H1 (cell line): ENCODE measurements at regions not wholly inside any gene's neighbourhood (a gene's known extent, or its start where the extent isn't known, plus 50 kb on each side); places are given as distances from the start of the nearest gene placed in this dataset.

Experiments used
- BRCA1 ChIP-seq: IDR thresholded peaks from 2 replicates; pipeline ENCODE4 v1.6.1; 2012; ENCODE audit warnings: low read depth, low read length, improper control_type of control experiment
- CHD2 ChIP-seq: IDR thresholded peaks from 2 replicates; pipeline ENCODE4 v1.6.1; 2012; ENCODE audit warnings: low read length, improper control_type of control experiment
- EGR1 ChIP-seq: IDR thresholded peaks from 2 replicates; pipeline ENCODE4 v1.6.1; 2011; ENCODE audit warnings: low read depth, low read length, borderline replicate concordance
- EP300 ChIP-seq, 2 experiments: IDR thresholded peaks; 1 replicate in 1 of 2; 2 replicates in 1 of 2; pipeline ENCODE4 v1.6.1; 2011 to 2012; ENCODE audit warnings: low read depth in 2 of 2, low read length in 2 of 2, mild to moderate bottlenecking in 2 of 2, borderline replicate concordance in 1 of 2, inconsistent platforms in 1 of 2, moderate library complexity in 1 of 2
- HDAC6 ChIP-seq: IDR thresholded peaks from one replicate; pipeline ENCODE4 v1.7.1; 2012; ENCODE audit warnings: low read depth, mild to moderate bottlenecking, inconsistent platforms, low read length, moderate library complexity
- RFX5 ChIP-seq: IDR thresholded peaks from 2 replicates; pipeline ENCODE4 v1.6.1; 2011; ENCODE audit warnings: low read depth, low read length, improper control_type of control experiment, borderline replicate concordance
- SIX5 ChIP-seq: IDR thresholded peaks from 2 replicates; pipeline ENCODE4 v1.6.1; 2011; ENCODE audit warnings: mild to moderate bottlenecking, low read depth, low read length
- SP1 ChIP-seq: IDR thresholded peaks from 2 replicates; pipeline ENCODE4 v1.6.1; 2011; ENCODE audit warnings: low read depth, low read length
- SUZ12 ChIP-seq: fragments of 200-600 bp; sonication (generic); IDR thresholded peaks from 2 replicates; pipeline ENCODE4 v1.6.1; 2012; ENCODE audit warnings: mild to moderate bottlenecking, inconsistent platforms, low read length, moderate library complexity, mixed read lengths
- TF ChIP-seq, protein P1 (sequence below): fragments of 300-600 bp; sonication (generic); IDR thresholded peaks from 2 replicates; pipeline ENCODE4 v1.7.1; 2012; ENCODE audit warnings: low read length, moderate library complexity, mild to moderate bottlenecking, inconsistent platforms; ENCODE audit not compliant: insufficient replicate concordance

DNA sequence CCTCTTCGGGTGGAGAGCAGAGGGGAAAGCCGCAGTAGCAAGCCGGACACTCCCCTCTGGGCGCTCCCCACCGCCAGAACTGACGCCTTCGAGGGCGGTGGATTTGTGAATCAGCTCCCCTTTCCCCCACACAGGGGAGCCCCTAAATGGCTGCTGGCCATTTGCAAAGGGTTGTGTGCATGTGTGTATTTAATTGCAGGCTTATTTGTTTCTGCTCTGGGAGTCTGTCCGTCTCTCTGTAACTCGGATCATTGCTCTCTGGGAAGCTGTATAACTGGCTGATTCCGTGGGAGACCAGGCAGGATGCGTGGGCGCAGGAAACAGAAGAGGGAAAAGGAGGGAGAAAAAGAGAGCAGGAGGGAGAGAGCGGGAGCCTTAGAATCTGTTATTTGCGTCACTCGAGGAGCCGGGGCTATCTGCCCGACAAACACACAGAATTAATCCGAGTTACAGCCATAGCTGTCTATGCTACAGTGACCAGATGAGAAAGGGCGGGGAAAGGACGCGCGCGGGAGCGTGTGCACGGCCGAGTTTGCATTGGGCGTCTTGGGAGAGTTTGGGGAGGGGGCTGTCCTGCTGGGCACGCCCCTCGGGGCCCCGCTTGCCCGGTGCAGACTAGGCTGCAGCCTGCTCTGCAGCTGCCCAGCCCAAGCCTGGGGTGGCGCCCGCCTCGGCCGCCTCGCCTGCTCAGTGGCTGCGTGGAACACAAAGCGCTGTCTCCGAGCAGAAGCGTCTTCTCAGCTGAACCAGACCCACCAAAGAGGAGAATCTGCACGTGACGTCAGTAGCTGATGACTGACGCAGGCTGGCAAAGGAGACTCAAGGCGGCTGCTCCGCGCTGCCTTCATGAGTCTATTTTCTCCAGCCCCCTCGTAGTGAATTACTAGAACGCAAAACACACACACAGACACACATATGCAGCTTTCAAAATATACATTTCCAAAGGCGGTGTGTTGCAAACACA is 105.3 kb upstream of the HSD17B12 start (continued):
- TF ChIP-seq, protein P1, sequence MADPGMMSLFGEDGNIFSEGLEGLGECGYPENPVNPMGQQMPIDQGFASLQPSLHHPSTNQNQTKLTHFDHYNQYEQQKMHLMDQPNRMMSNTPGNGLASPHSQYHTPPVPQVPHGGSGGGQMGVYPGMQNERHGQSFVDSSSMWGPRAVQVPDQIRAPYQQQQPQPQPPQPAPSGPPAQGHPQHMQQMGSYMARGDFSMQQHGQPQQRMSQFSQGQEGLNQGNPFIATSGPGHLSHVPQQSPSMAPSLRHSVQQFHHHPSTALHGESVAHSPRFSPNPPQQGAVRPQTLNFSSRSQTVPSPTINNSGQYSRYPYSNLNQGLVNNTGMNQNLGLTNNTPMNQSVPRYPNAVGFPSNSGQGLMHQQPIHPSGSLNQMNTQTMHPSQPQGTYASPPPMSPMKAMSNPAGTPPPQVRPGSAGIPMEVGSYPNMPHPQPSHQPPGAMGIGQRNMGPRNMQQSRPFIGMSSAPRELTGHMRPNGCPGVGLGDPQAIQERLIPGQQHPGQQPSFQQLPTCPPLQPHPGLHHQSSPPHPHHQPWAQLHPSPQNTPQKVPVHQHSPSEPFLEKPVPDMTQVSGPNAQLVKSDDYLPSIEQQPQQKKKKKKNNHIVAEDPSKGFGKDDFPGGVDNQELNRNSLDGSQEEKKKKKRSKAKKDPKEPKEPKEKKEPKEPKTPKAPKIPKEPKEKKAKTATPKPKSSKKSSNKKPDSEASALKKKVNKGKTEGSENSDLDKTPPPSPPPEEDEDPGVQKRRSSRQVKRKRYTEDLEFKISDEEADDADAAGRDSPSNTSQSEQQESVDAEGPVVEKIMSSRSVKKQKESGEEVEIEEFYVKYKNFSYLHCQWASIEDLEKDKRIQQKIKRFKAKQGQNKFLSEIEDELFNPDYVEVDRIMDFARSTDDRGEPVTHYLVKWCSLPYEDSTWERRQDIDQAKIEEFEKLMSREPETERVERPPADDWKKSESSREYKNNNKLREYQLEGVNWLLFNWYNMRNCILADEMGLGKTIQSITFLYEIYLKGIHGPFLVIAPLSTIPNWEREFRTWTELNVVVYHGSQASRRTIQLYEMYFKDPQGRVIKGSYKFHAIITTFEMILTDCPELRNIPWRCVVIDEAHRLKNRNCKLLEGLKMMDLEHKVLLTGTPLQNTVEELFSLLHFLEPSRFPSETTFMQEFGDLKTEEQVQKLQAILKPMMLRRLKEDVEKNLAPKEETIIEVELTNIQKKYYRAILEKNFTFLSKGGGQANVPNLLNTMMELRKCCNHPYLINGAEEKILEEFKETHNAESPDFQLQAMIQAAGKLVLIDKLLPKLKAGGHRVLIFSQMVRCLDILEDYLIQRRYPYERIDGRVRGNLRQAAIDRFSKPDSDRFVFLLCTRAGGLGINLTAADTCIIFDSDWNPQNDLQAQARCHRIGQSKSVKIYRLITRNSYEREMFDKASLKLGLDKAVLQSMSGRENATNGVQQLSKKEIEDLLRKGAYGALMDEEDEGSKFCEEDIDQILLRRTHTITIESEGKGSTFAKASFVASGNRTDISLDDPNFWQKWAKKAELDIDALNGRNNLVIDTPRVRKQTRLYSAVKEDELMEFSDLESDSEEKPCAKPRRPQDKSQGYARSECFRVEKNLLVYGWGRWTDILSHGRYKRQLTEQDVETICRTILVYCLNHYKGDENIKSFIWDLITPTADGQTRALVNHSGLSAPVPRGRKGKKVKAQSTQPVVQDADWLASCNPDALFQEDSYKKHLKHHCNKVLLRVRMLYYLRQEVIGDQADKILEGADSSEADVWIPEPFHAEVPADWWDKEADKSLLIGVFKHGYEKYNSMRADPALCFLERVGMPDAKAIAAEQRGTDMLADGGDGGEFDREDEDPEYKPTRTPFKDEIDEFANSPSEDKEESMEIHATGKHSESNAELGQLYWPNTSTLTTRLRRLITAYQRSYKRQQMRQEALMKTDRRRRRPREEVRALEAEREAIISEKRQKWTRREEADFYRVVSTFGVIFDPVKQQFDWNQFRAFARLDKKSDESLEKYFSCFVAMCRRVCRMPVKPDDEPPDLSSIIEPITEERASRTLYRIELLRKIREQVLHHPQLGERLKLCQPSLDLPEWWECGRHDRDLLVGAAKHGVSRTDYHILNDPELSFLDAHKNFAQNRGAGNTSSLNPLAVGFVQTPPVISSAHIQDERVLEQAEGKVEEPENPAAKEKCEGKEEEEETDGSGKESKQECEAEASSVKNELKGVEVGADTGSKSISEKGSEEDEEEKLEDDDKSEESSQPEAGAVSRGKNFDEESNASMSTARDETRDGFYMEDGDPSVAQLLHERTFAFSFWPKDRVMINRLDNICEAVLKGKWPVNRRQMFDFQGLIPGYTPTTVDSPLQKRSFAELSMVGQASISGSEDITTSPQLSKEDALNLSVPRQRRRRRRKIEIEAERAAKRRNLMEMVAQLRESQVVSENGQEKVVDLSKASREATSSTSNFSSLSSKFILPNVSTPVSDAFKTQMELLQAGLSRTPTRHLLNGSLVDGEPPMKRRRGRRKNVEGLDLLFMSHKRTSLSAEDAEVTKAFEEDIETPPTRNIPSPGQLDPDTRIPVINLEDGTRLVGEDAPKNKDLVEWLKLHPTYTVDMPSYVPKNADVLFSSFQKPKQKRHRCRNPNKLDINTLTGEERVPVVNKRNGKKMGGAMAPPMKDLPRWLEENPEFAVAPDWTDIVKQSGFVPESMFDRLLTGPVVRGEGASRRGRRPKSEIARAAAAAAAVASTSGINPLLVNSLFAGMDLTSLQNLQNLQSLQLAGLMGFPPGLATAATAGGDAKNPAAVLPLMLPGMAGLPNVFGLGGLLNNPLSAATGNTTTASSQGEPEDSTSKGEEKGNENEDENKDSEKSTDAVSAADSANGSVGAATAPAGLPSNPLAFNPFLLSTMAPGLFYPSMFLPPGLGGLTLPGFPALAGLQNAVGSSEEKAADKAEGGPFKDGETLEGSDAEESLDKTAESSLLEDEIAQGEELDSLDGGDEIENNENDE: no peak
- TF ChIP-seq SUZ12 (peak; percentile 88), SP1 (no peak), RFX5 (no peak), EGR1 (0 out of 2 replicates have a peak, but pooled peaks have one; percentile 9), CHD2 (no peak), BRCA1 (no peak), EP300 (IDR thresholded peaks at IDR 0.05; ENCODE audit: borderline replicate concordance in 1 of 2, low read depth in 2 of 2, low read length in 2 of 2) (no peak), HDAC6 (no peak), SIX5 (no peak)
